ENCODE measurements at regions not wholly inside any gene's neighbourhood (a gene's known extent, or its start where the extent isn't known, plus 50 kb on each side); places are given as distances from the start of the nearest gene placed in this dataset.

- DNase-seq (ENCODE audit: low spot score) = no peak
Measured at GRCh38 chr10:76733441-76733936, 904.1 kb downstream of the KCNMA1 start.

- no peak for DNase-seq (ENCODE audit: low spot score)
Measured at GRCh38 chr10:76732306-76732705, 905.3 kb downstream of the KCNMA1 start.

GRCh38 chr10:76729841-76730487 is 907.6 kb downstream of the KCNMA1 start:
- DNase-seq (ENCODE audit: low spot score) = no peak

- DNase-seq (ENCODE audit: low spot score) = no peak
Measured at GRCh38 chr10:76729346-76729745, 908.3 kb downstream of the KCNMA1 start.

- no peak for DNase-seq (ENCODE audit: low spot score)
Measured at GRCh38 chr10:76727038-76727437, 910.6 kb downstream of the KCNMA1 start.

- DNase-seq (ENCODE audit: low spot score) = no peak
Measured at GRCh38 chr10:76723844-76724243, 913.8 kb downstream of the KCNMA1 start.

GRCh38 chr10:76721891-76722505 is 915.6 kb downstream of the KCNMA1 start:
- DNase-seq (ENCODE audit: low spot score) = no peak

GRCh38 chr10:76719006-76719405 is 918.6 kb downstream of the KCNMA1 start:
- DNase-seq (ENCODE audit: low spot score) = no peak

- DNase-seq (ENCODE audit: low spot score) = no peak
Measured at GRCh38 chr10:76717141-76717540, 920.5 kb downstream of the KCNMA1 start.

GRCh38 chr10:76711222-76711997 is 926.2 kb downstream of the KCNMA1 start:
- no peak for DNase-seq (ENCODE audit: low spot score)

- DNase-seq (ENCODE audit: low spot score) = no peak
Measured at GRCh38 chr10:76700241-76700640, 937.4 kb downstream of the KCNMA1 start.

- DNase-seq (ENCODE audit: low spot score) = no peak
Measured at GRCh38 chr10:76697923-76698322, 939.7 kb downstream of the KCNMA1 start.

- no peak for DNase-seq (ENCODE audit: low spot score)
Measured at GRCh38 chr10:76695069-76695468, 942.5 kb downstream of the KCNMA1 start.

GRCh38 chr10:76686201-76686600 is 951.4 kb downstream of the KCNMA1 start:
- DNase-seq (ENCODE audit: low spot score) = no peak

- no peak for DNase-seq (ENCODE audit: low spot score)
Measured at GRCh38 chr10:76684968-76685367, 952.6 kb downstream of the KCNMA1 start.

GRCh38 chr10:76681153-76681552 is 956.5 kb downstream of the KCNMA1 start:
- DNase-seq (ENCODE audit: low spot score) = peak; percentile 33

GRCh38 chr10:76679030-76679429 is 958.6 kb downstream of the KCNMA1 start:
- no peak for DNase-seq (ENCODE audit: low spot score)

GRCh38 chr10:76675951-76676587 is 961.5 kb downstream of the KCNMA1 start:
- DNase-seq (ENCODE audit: low spot score) = peak; percentile 71

GRCh38 chr10:76675561-76675950 is 962.1 kb downstream of the KCNMA1 start:
- DNase-seq (ENCODE audit: low spot score) = no peak

GRCh38 chr10:76667408-76668370 is 969.9 kb downstream of the KCNMA1 start:
- no peak for DNase-seq (ENCODE audit: low spot score)

- DNase-seq (ENCODE audit: low spot score) = no peak
Measured at GRCh38 chr10:76666891-76667290, 970.7 kb downstream of the KCNMA1 start.

All from Ammon's horn (tissue), 1 donor.